ENCODE measurements at regions not wholly inside any gene's neighbourhood (a gene's known extent, or its start where the extent isn't known, plus 50 kb on each side); places are given as distances from the start of the nearest gene placed in this dataset.

DNA sequence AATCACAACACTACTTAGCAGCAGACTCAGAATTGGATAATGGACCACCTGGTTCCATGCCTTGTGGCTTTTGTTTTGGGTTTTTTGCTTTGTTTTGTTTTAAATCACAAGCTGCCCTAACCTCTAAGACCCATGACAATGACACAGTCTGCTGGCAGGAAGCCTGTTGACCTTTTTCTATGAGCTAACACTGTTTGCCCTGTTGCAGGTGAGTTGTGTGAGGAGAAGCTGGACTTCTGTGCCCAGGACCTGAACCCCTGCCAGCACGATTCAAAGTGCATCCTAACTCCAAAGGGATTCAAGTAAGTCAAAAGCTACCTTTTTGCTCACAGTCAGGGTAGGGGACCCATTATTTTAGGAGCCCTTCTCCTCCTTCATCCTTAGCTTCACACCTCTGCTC is 110.8 kb upstream of the PACRGL start:
- H3K27ac ChIP-seq, result no peak overlapping the region
- TF ChIP-seq, protein P1, sequence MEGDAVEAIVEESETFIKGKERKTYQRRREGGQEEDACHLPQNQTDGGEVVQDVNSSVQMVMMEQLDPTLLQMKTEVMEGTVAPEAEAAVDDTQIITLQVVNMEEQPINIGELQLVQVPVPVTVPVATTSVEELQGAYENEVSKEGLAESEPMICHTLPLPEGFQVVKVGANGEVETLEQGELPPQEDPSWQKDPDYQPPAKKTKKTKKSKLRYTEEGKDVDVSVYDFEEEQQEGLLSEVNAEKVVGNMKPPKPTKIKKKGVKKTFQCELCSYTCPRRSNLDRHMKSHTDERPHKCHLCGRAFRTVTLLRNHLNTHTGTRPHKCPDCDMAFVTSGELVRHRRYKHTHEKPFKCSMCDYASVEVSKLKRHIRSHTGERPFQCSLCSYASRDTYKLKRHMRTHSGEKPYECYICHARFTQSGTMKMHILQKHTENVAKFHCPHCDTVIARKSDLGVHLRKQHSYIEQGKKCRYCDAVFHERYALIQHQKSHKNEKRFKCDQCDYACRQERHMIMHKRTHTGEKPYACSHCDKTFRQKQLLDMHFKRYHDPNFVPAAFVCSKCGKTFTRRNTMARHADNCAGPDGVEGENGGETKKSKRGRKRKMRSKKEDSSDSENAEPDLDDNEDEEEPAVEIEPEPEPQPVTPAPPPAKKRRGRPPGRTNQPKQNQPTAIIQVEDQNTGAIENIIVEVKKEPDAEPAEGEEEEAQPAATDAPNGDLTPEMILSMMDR (conservative IDR thresholded peaks at IDR 0.05), result no peak

DNA sequence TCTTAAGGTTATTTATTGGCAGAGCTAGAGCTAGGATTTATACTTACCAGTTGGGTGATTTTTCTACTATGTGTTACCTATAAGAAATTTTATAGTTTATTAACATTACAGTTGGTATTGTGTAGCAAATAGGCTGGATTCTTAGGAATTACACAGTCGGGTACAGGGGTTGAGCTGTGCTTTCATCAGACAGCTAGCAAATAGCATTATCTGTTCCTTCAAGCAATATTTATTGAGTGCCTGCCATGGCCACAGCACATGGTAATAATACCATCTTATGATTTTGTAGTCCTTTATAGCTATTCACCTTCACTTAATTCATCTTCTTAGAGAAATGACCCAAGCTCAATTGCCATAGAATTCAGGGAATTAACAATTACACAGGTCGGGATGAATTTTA is 109.4 kb upstream of the PACRGL start:
- no peak overlapping the region for H3K27ac ChIP-seq
- TF ChIP-seq, protein P1 (conservative IDR thresholded peaks at IDR 0.05), result no peak

DNA sequence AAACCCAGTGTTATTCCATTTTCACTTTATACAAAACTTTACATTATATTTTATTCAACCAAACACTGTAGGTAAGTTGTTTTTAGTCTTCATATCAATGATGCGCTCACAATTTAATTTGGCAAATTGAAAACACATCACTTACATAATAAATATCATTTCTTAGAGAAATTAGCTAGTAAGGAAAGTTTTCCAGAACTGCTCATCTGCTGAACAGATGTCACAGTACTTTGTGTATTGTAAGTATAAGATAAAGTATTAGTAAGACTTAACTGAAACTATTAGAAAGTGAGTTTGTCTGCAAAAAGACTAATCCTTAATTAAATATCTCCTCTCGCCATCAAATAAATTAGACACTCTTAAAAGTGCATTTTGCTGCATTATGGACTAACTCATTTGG is 108.7 kb upstream of the PACRGL start:
- H3K27ac ChIP-seq, result peak overlapping the region; percentile 34
- TF ChIP-seq, protein P1 (conservative IDR thresholded peaks at IDR 0.05), result no peak

DNA sequence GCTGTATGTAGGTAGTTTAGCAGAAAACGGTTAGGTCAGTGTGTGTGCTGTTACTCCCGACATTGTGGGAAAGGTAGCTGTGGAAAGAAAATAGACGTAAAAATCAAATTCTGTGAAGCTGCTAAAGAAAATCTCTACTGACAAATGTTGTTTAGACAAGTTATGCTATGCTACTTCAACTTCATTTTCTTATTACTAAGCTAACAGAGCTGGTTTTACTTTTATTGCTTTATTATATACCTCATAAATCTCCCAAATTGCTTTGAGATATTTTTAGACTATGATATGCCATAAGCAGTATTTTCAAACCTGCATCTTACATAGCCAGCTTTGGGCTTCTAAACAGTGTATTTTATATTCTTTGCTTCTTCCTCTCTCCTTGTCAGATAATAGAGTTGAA is 108.2 kb upstream of the PACRGL start:
- TF ChIP-seq, protein P1 (conservative IDR thresholded peaks at IDR 0.05), result no peak
- peak overlapping the region; percentile 34 for H3K27ac ChIP-seq

DNA sequence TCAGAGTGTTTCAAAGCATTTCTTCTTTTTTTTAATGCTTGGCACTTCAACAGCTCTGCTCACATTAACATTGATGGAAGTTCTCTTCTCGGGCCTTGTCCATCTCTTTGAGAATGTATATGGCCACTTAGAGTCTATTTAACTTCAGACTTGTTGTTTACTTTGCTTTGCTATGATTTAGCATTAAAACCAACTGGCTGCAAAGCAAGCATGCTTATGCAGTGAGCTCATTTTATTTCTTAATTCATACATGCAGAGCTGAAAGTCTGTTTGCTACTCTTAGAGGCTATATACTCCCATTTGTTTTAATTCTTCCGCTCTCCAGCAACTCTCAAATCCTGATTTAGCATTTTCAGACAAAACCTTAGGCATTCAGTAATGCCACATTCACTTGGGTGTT is 107.6 kb upstream of the PACRGL start:
- TF ChIP-seq, protein P1 (conservative IDR thresholded peaks at IDR 0.05), result no peak
- H3K27ac ChIP-seq, result peak overlapping the region; percentile 34

DNA sequence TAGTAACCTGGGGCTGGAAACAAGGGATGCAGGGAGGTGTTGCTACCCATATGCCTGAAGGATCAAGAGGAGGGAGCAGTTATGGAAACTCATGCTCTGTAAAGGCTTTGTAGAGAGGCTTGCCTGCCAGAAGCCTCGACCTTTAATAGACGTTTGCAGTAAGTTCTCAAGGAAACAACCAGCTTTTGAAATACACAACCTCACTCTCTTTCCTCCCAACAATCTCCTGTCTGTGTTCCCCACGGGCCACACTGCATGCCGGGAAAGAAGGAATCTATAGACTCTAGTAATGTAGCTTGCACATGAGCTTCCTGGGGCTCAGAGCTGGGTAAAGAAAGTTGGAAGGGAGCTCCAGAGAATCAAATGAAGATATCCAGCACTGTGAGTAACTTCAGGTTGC is 101.6 kb upstream of the PACRGL start:
- TF ChIP-seq, protein P1 (conservative IDR thresholded peaks at IDR 0.05), result no peak
- no peak overlapping the region for H3K27ac ChIP-seq

DNA sequence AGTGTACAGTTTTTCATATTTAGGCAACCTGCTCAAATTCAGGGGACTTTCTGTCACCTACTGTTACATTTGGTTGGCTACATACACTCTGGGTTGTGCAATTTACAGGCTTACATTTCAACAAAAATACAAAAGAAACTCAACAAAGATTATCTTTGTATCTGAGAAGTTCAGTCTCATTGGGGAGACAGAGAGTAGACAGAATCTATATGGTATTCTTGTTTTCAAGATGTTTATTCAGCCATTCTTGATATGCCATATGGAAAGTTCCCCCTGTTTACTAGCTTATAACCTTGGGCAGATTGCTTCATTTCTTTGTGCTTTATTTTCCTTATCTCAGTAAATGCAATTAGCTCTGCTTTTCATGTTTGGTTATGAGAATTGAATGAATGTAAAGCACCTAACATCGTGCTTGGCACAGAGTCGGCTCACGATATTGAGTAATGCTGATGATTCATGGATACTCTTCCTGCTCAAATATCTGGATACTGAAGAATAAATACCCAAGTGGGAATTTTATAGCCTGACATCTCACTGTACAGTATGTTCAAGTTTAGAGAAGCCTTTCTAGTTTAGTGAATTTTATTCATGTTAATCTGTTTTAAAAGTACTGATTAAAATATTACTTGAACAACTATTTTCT is 96.5 kb upstream of the PACRGL start:
- H3K27ac ChIP-seq, result no peak overlapping the region
- TF ChIP-seq, protein P1 (conservative IDR thresholded peaks at IDR 0.05), result no peak

Data from VCaP (cell line).